NCI-H748 (cell line): ENCODE measurements at regions not wholly inside any gene's neighbourhood (a gene's known extent, or its start where the extent isn't known, plus 50 kb on each side); places are given as distances from the start of the nearest gene placed in this dataset.
"Not testable (repeated sequence)": the region's sequence is repeated elsewhere in the genome, so short reads cannot be mapped to it uniquely, and the experiment has no call there.

Source experiments
- DNase-seq: peaks from one replicate; lab custom pipeline; 2025; ENCODE audit not compliant: unreplicated experiment; lab: John Stamatoyannopoulos, UW

DNA sequence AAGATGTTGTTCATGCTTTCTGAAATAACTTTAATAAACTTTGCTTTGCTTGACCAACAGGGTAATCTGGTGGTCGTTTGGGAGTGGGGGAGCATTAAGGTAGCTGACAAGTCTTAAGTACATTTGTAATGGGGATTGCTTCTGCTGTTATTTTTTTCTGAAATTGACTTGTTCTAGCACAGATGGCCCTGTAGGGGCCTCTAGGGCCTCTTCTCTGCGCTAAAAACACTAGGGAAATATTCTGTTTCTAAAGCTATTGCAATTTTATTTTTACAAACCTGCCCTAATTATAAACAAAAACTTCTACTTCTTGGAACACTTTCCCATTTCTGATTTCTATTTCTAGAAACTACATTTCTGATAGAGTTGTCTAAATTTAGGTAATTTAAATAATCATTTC is 191.3 kb upstream of the KCNJ3 start:
- no peak for DNase-seq

DNA sequence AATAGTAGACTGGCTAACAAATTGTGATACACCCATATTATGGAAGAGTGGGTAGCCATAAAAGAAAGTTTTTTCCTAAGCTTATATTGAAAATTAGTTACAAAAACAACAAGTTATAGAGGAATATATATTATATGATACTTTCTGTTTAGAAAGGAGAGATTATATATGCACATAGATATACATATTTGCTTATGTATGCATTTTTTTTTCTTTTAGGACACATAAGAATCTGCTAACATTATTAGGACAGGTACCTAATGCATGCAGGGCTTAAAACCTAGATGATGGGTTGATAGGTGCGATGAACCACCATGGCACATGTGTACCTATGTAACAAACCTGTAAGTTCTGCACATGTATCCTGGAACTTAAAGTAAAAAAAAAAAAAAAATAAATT is 179.6 kb upstream of the KCNJ3 start:
- no peak for DNase-seq

DNA sequence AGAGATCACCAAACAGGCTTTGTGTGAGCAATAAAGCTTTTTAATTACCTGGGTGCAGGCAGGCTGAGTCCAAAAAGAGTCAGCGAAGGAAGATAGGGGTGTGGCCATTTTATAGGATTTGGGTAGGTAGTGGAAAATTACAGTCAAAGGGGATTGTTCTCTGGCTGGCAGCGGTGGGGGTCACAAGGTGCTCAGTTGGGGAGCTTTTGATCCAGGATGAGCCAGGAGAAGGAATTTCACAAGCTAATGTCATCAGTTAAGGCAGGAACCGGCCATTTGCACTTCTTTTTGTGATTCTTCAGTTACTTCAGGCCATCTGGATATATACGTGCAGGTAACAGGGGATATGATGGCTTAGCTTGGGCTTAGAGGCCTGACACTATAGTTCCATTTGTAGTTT is 177.5 kb upstream of the KCNJ3 start:
- not testable (repeated sequence) for DNase-seq

DNA sequence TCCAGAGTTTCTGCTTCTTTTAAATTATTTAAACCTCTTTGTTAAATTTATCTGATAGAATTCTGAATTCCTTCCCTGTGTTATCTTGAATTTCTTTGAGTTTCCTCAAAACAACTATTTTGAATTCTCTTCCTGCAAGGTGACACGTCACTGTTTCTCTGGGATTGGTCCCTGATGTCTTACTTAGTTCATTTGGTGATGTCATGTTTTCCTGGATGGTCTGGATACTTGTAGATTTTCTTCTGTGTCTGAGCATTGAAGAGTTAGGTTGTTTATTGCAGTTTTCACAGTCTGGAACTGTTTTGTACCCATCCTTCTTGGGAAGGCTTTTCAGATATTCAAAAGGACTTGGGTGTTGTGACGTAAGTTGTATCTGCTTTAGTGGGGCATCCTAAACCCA is 172.3 kb upstream of the KCNJ3 start:
- DNase-seq: no peak

DNA sequence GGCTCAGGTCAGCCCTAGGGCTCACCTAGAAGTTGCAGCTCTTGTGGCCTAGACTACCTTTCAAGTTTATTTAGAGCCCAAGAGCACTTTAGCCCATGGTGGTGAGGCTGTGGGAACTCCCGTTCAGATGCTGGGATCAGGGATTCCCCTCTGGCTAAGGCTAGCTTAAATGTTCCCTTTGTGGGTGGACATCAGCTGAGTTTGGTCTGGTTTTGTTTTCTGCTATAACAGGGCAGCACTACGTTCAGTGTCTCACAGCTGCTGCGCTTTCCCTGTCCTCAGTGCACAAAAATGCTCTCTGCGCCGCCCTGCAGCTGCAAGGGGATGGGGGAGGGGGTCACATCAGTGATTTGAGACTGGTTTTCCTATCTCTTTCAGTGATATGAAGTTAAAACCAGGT is 170.5 kb upstream of the KCNJ3 start:
- DNase-seq: peak; percentile 85

DNA sequence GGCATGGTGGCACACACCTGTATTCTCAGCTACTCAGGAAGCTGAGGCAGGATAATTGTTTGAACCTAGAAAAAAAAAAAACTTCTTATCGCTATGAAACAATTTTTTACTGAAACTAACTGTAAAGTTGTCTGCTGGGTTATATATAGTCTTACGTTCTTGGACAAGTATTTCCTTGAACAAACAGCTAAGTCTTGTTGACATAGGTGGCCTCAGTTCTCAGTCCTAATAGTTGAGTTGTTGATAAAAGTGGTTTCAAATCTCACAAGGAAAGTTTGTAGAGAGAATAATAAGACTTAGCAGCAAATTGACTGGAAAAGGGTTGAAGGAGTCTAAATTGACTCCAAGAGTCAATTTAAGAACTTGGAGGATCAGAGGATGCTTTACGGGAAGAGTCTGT is 166.5 kb upstream of the KCNJ3 start:
- no peak for DNase-seq

DNA sequence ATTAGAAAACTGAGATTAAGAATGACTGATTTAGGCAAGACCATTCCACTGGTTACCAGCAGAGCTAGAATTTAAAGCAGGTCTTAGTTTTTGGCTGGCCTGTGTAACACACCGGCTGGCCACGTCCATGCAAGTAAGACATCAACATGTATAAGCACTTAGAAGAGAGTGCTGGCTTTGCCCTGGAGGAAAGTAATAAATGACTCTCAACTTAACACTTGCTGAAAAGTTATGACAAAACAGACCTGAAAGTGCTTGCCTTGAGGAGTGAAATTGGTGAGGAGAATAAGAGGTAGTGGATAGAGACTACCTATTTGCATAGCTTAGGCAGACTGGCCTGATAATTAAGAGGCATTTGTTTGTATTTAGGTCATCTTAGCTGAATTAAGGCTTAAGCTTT is 165.7 kb upstream of the KCNJ3 start:
- DNase-seq: no peak

DNA sequence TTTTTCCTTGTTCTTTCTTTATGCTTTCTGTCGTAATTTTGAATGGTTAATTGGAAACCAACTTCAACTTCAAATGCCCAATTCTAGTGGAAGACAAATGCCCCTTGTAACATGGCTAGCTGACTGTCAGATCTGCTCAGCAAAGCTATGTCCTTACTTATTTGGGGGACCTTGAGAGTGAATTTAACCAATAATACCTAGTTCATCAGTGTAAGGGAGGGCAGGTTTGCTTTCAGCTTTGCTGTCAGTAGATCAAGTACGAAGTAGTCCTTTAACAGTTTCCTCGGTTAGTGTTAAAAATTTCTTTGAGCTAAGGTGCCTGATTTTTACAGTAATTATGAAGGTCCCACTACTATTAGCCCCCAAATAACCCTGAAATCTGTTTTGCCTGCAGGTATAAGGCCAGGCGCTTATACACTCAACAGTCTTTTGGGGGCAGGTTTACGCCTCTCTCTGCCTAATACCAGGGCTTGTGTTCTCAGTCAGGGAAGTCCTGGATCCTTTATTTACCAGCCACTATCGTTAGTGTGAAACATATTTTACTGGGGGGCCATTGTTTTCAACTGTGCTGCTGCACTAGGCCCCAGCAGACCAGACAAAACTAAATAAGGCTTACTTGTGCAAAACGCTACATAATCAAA is 165.1 kb upstream of the KCNJ3 start:
- no peak for DNase-seq

DNA sequence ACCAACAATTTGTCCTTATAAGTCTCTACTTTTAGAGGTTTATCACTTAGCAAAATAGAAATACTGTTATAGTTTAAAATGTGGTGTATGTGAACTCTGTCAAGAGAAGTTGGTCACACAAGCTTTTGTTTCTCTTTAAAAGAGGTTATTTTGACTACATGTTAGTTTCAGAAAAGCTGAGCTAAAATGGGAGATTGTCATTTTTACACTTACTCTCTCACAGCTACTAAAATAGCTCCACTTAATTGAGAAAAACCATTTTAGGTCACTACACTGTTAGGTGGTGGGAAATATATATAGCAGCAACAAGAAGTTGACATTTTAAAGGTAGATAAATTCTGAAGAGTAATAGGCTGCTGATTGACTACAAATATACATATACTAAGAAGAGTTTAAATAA is 161.5 kb upstream of the KCNJ3 start:
- no peak for DNase-seq

DNA sequence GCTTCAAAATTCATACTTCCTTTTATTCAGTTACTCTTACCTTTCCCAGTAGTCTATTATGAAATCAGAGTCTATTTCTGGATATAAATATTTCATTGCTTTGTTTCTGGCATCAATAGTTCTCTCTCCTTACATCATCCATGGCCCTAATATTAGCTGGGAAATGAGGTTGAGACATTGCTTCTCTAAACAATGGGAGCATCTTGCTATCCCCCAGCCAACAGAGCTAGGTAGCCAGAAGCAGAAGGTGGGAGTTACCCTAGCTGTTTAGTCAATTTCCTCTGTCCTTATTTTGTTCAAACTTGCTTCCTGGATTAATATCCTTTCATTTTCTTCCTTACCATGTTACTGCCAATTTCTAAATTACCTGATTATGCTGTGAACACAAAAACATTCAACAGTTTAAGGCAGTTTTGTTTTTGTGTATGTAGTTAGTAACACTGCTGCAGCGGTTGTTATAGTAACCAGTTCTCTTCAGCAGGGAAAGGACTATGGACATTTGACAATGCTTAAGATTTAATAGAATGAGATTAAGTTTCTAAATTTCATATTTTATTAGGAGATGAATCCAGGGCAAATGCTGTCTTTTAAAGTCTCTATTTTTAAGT is 160.5 kb upstream of the KCNJ3 start:
- peak; percentile 70 for DNase-seq

DNA sequence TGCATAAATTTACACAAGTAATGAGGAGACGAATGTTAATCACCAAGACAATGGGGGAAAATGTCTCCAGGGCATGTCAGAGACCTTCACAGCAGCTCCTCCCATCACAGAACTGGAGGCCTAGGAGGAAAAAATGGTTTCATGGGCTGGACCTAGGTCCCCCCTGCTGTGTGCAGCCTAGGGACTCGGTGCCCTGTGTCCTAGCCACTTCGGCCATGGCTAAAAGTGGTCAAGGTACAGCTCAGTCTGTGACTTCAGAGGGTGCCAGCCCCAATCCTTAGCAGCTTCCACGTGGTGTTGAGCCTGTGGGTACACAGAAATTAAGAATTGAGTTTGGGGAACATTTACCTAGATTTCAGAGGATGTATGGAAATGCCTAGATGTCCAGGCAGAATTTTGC is 152.2 kb upstream of the KCNJ3 start:
- no peak for DNase-seq

DNA sequence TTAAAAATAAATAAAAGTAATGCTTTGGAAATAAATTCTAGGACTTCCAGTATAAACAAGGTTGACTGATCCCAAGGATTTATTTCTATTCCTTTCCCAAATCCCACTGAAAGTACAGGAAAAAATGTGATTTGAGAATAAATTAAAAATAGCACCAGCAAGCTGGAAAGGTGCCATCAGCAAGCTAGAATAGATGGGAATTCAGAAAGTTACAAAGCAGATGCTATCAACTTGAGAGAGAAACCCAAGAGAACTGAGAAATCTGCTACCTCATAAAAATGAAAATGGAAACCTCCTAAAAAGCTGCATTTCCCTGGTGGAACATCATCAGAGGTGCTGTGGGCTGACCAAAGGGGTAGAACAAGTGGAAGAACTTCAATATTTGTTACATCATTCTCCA is 148.6 kb upstream of the KCNJ3 start:
- DNase-seq: no peak

DNA sequence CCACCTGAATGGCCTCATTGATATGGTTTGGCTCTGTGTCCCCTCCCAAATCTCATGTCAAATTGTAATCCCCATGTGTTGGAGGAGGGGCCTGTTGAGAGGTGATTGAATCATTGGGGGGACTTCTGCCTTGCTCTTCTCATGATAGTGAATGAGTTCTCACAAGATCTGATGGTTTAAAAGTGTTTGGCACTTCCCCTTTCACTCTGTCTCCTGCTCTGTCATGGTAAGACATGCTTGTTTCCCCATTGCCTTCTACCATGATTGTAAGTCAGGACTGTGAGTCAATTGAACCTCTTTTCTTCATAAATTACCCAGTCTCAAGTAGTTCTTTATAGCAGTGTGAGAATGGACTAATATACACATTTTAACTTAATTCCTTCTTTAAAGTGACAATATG is 146.8 kb upstream of the KCNJ3 start:
- DNase-seq: no peak

DNA sequence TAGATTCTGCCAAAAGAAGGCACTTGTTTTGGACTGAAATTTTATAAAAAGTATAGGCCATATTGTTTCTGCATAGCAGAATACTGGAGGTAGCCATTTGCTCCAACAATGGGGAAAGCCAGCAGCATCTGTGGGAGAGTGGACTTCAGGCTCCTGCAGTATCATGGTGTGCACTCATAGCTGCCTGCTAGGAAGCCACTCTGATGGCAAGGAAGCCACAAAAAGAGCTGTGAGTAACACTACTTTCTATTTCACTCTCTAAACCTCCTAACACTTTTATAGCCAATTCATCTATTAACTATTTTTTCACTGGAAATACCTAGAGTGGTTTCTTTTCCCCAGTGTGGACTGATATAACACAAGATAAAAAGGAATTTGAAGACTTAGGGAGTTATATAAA is 144.4 kb upstream of the KCNJ3 start:
- DNase-seq: no peak

DNA sequence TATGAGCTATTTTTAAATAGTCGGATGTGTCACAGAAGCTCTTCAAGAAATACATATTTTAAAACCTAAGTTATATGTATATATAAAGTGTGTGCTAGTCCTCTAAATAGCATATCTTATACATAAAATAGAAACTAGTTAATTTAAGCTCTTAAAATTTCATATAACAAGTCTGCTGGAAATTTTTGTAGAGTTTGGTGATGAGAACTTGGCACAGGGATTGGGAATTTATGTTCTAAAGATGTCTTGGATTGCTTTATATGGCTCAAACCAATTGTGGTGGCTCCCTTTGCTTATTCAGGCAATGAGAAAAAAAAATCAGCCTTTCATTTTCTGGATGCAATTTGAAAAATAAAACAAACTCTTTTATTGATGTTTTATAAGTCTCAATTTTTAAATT is 142.8 kb upstream of the KCNJ3 start:
- no peak for DNase-seq

DNA sequence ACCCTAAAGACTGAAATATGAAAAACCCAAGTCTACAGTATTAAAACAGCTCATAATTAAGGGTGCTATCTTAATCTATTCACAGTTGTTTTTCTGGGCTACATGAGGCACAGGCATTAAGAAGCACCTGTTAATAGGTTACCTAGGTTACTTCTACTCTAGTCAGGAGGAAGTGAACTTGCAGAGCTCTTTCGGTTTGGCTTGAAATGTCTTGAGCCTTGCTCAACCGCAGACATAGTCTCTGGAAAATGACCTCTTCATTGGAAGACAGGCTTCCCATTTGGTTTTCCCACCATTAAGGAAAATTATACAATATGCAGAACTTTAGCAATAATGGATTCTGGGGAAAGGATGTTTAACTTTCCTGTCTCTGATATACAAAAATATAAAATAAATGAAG is 142.3 kb upstream of the KCNJ3 start:
- peak; percentile 24 for DNase-seq

DNA sequence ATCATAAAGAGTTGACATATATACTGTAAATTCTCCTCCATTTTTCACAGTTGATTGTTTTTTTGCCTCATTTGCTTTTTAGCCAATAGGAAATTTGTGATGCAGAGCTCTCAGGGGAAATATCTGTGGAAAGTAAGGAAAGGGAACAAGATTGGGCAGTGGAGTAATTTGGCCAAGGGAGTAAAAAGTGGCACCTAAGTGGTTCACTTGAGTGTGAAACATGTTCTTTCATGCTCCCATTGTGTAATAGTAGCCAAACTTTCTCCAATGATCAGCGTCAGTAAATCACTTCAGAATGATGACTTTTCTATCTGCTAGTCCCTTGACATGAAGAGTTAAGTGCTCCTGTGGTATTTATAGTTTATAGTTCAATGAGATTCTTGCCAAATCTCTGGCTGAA is 141.9 kb upstream of the KCNJ3 start:
- no peak for DNase-seq

DNA sequence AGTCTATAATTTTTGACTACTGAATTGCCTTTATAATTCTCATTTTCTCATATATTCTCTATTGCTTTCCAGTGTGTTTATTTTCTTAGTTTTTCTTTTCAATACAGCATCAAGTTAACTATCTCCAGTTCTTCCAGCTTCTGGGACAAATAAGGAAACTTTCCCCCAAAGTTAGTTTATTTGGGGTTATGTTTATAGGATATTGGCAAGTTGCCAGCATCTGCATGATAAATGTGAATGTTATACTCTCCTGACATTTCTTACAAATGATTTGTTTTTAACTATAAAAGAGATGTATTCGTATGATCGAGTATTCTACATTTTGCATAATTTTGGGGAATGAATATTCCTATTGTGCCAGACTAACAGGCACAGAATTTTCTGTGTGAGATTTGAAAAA is 140.6 kb upstream of the KCNJ3 start:
- DNase-seq: no peak

DNA sequence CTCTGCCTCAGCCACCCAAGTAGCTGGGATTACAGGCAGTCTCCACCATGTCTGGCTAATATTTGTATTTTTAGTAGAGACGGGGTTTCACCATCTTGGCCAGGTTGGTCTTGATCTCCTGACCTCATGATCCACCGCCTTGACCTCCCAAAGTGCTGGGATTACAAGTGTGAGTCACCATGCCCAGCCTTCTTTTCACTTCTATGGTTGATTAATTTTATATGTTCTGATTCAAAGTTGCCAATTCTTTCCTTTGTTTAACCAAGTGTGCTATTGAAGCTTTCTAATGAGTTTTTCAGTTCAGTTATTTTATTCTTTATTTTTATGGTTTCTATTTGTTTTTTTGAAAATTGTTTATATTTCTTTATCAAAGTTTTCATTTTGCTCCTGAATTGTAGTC is 133.1 kb upstream of the KCNJ3 start:
- no peak for DNase-seq

DNA sequence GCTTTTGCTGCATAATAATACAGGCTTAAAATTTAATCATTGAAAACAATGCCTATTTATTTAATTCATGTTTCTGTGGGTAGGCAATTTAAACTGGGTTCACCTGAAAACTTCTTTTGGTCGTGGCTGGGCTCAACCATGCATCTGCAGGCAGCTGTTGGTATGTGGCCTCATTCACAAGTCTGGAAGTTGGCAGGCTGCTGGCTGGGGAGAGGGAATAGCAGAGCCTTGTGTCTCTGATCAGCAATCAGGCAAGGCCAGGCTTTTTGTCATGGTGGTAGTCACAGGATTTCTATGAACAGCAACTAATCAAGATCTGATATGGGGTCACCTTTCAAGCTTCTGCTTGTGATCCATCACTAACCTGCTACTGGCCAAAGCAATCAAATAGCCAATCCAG is 130.1 kb upstream of the KCNJ3 start:
- DNase-seq: no peak

DNA sequence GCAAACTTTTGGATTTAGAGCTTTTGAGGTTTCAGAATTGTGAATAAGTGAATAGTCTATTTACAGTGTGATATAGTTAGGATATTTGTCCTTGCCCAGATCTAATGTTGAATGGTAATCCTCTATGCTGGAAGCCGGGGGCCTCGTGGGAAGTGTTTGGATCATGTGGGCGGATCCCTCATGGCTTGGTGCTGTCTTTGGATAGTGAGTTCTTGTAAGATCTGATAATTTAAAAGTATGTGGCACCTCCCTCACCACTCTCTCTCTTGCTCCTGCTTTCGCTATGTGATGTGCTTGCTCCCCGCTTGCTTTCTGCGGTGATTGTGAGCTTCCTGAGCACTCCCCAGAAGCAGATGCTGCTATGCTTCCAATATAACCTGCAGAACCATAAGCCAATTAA is 128.0 kb upstream of the KCNJ3 start:
- DNase-seq: no peak

DNA sequence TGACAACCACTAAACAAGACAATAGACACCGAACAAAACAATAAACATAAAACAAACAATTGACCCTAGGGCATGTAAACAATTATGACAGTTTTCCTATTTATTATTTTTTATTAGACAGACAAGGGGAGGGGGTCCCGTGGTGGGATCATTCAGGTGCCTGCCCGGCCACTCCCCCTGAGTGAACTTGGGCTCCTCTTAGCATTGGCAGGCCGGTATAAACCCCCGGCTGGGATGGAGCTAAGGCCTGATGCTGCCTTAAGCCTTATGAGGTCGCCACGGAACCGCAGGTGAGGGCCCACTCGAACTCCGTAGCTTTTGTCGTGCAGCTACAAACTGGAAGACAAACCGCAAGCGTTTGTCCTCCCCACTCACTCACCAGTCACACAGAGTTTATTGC is 121.8 kb upstream of the KCNJ3 start:
- DNase-seq: not testable (repeated sequence)

DNA sequence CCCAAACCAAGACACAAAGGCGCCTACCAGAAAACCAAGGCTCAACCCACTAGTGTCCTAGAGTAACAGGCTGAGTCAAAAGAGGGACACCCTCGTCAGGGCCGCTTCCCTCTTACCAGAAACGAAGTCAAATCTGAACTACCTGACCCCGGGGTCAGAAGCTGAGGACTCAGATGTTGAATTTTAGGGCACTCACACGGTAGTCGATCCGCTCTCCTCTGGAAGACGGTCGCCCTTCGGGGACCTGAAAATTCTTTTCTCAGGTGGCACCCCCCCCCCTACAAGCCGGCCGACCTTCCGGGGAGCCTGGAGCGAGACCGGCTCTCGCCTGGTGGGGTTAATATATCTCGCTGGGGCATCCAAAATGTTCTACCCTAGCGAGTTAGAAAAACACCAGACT is 121.1 kb upstream of the KCNJ3 start:
- no peak for DNase-seq
